Activated CD8-positive, alpha-beta memory T cell treated with anti-CD3 and anti-CD28 coated beads for 1 hour (primary cell): ENCODE measurements at regions not wholly inside any gene's neighbourhood (a gene's known extent, or its start where the extent isn't known, plus 50 kb on each side); places are given as distances from the start of the nearest gene placed in this dataset.

Experiments used
- DNase-seq, 2 donors: peaks; one replicate each; pipeline ENCODE4 v3.0.0-alpha.2; 2020; ENCODE audit warnings: low read depth in 1 of 2; ENCODE audit errors: extremely low read depth in 1 of 2

- DNase-seq = no peak
Observed at GRCh38 chr14:86601813-86602212, 1071.9 kb downstream of the FLRT2 start.

GRCh38 chr14:86597279-86597678 is 1067.3 kb downstream of the FLRT2 start:
- DNase-seq = no peak

- no peak for DNase-seq
Observed at GRCh38 chr14:86596024-86596423, 1066.1 kb downstream of the FLRT2 start.

GRCh38 chr14:86575141-86575540 is 1045.2 kb downstream of the FLRT2 start:
- DNase-seq = no peak

- no peak for DNase-seq
Observed at GRCh38 chr14:86574778-86575129, 1044.8 kb downstream of the FLRT2 start.

- DNase-seq = no peak
Observed at GRCh38 chr14:86574051-86574777, 1044.3 kb downstream of the FLRT2 start.

GRCh38 chr14:86570371-86570770 is 1040.4 kb downstream of the FLRT2 start:
- no peak for DNase-seq

GRCh38 chr14:86543521-86543920 is 1013.6 kb downstream of the FLRT2 start:
- no peak for DNase-seq

- no peak for DNase-seq
Observed at GRCh38 chr14:86541972-86542371, 1012.0 kb downstream of the FLRT2 start.

GRCh38 chr14:86540636-86541247 is 1010.8 kb downstream of the FLRT2 start:
- no peak for DNase-seq

GRCh38 chr14:86539361-86540070 is 1009.6 kb downstream of the FLRT2 start:
- no peak for DNase-seq

GRCh38 chr14:86533834-86534233 is 1003.9 kb downstream of the FLRT2 start:
- DNase-seq = no peak

- DNase-seq = no peak
Observed at GRCh38 chr14:86532219-86532618, 1002.3 kb downstream of the FLRT2 start.

GRCh38 chr14:86530457-86530856 is 1000.5 kb downstream of the FLRT2 start:
- DNase-seq = no peak

- no peak for DNase-seq
Observed at GRCh38 chr14:86527312-86527711, 997.4 kb downstream of the FLRT2 start.

- no peak for DNase-seq
Observed at GRCh38 chr14:86525673-86526072, 995.7 kb downstream of the FLRT2 start.

- DNase-seq = no peak
Observed at GRCh38 chr14:86521843-86522242, 991.9 kb downstream of the FLRT2 start.

- DNase-seq = no peak
Observed at GRCh38 chr14:86521031-86521730, 991.2 kb downstream of the FLRT2 start.

GRCh38 chr14:86518298-86518697 is 988.4 kb downstream of the FLRT2 start:
- DNase-seq = no peak

- no peak for DNase-seq
Observed at GRCh38 chr14:86515195-86515594, 985.3 kb downstream of the FLRT2 start.

- DNase-seq = no peak
Observed at GRCh38 chr14:86513564-86513963, 983.6 kb downstream of the FLRT2 start.

GRCh38 chr14:86513056-86513455 is 983.1 kb downstream of the FLRT2 start:
- no peak for DNase-seq
